Suprapubic skin (tissue), 3 donors: ENCODE measurements at regions not wholly inside any gene's neighbourhood (a gene's known extent, or its start where the extent isn't known, plus 50 kb on each side); places are given as distances from the start of the nearest gene placed in this dataset.

Experiments
- CTCF ChIP-seq, 2 donors: fragments of 200-600 bp in 1 of 2; fragments of 450-650 bp in 1 of 2; sonication (generic) in 1 of 2; IDR thresholded peaks; one replicate each; pipeline ENCODE4 v1.5.1; 2016 to 2019; ENCODE audit warnings: antibody characterized with exemption in 2 of 2, mild to moderate bottlenecking in 1 of 2, moderate library complexity in 1 of 2
- EP300 ChIP-seq: sonication (generic); formaldehyde crosslinking; IDR thresholded peaks from one replicate; pipeline ENCODE4 v1.6.1; 2017; ENCODE audit warnings: antibody characterized with exemption

DNA sequence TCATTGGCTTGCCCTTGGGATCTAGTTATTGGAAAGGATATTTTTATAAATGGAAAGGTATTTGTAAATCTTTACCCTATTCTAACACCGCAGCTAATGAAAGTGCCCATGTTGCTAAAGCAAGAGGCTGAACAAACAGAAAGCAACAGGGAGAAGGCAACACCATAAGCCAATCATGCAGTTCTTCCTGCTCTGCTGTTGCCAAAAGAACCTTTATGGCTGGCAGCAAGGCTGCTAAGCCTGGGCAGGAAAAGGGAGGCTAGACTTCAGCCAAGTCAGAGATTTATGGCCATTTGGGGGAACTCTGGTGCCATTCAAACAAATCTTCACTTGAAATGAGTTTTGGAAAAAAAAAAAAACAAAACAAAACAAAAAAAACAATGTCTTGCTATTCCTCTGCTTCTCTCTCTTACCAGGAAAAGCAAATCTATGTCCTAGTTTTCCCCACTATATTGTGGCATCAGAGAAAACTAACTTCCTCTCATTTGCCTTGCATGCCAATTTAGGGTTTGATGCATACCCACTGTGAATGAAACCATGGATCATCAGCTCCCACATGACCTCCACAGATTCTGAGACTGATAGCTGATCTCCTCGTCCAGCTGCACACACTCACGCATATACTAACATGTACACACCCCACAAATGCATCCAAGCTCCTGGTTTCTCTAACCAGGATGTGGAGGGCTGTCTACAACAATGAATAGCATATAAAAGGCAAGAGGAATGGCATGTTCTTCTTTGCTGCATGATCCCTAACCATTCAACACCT, 179.3 kb downstream of the C1D start:
- TF ChIP-seq CTCF (IDR thresholded peaks at IDR 0.05) (no peak), EP300 (no peak)
